SK-N-MC (cell line): ENCODE measurements at regions not wholly inside any gene's neighbourhood (a gene's known extent, or its start where the extent isn't known, plus 50 kb on each side); places are given as distances from the start of the nearest gene placed in this dataset.

Source experiments
- EZH2 ChIP-seq: fragments of 200-600 bp; sonication (generic); IDR thresholded peaks from one replicate; pipeline ENCODE4 v1.6.1; 2017; ENCODE audit warnings: antibody characterized with exemption
- POLR2AphosphoS5 ChIP-seq: IDR thresholded peaks from 2 replicates; pipeline ENCODE4 v1.6.1; 2012; ENCODE audit warnings: mild to moderate bottlenecking, low read depth, low read length, borderline replicate concordance

GRCh38 chr5:45796959-45797553 is 100.9 kb upstream of the HCN1 start:
- TF ChIP-seq EZH2 (no peak), POLR2AphosphoS5 (no peak)
